KG1 (cell line): ENCODE measurements at regions not wholly inside any gene's neighbourhood (a gene's known extent, or its start where the extent isn't known, plus 50 kb on each side); places are given as distances from the start of the nearest gene placed in this dataset.

Experiments used
- DNase-seq: peaks from one replicate; lab custom pipeline; 2025; lab: John Stamatoyannopoulos, UW

DNA sequence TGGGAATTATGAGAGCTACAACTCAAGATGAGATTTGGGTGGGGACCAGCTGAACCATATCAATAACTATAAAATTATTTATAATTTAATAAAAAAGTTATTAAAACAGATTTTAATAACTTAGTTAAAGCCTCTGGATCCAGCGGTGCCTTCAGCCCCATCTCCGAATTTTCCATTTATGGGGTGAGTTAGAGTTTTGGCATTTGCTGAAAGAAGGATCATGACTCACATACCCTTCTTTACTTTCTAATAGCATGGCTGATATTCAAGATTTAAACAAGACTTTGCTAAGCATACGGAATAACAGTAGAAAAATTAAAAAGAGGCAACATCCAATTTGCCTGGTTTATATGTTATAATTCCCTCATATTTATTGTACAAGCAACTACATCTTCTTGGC lies 94.5 kb downstream of the RDH14 start:
- no peak for DNase-seq

DNA sequence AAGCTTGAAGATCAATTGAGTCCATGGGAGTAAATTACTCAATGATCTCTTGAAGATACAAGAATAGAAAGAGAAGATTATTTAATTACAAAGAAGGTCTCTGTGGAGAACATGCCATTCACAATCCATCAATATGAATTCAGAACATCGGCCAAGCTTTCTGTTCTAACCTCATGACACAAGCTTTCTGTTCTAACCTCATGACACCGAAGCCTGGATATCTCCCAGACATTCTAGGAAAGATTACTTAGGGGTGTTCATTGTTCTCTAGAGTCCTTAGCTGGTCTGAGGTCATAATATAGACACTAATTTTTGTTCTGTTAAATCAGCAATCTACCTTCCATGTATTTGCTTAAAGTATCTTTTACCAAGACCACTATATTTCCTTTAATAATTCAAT lies 95.5 kb downstream of the RDH14 start:
- no peak for DNase-seq

DNA sequence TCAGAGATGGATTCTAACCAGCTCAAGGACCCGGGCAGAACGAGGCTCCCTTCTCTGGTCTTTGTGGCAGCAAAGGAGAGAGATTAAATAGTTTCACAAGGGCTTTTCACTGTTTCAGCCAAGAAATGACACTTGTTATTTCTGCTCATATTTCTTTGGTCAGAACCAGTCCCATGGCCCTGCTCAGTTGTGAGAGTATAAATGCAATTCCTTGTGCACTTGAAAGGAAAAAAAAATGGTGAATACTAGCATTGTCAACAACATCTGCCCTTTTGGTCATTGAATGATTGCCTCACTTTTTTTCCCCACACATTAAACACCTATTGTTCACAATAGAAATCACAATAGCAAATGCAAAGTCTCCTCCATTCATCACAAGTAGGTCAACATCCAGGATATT lies 104.4 kb downstream of the RDH14 start:
- no peak for DNase-seq

DNA sequence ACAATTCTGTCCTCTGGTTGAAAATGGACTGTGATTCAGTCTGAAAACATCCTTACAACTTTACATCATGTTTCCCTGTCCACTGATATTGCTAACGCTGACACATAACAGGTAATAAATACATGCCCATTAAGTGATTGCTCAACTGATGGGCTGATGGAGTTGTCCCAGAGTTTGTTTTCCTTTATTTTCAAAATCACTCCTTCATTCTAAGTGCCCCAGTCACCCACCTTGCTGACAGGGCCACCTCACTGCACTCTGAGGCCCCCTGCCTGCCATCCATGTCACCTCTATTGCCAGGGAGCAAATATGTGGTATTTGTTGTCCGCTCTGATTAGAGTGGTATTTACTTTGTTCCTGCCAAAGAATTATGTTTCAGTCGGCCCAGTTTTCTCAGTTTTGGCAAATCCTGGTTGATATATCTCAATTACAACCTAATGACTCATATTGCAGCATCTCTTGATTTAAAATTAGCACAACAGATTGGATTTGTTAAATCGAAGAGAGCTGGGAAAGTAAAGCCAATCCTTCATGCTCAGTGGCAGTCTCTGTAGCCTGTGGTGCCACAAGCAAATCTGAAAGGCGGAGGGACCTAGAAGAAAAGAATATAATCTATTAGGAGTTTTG lies 105.1 kb downstream of the RDH14 start:
- DNase-seq = no peak

DNA sequence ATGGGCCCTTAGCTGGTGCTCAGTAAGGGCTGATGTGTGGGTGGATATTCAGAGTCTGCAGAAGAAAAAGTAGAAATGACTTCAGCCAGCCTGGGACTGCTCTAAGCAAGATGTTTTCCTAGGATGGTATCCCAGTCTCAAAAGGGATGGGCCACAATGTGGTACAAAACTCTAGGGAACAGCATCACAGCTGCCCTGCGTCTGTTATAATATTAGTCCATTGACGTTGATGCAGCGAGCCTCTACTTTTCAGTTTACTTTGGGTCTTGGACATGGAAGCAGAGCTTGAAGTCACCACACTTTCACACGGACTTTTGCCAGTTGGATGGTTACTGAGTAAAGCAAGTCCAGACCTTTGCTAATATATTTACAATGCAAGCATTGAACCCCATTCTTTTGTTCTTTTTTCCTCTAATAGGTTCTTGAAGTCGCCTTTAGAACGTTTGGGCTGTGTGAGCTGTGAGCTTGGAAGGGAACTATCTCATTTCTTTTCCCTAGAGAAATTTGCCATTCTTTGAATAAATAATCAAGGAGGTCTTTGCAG lies 105.7 kb downstream of the RDH14 start:
- DNase-seq = no peak

DNA sequence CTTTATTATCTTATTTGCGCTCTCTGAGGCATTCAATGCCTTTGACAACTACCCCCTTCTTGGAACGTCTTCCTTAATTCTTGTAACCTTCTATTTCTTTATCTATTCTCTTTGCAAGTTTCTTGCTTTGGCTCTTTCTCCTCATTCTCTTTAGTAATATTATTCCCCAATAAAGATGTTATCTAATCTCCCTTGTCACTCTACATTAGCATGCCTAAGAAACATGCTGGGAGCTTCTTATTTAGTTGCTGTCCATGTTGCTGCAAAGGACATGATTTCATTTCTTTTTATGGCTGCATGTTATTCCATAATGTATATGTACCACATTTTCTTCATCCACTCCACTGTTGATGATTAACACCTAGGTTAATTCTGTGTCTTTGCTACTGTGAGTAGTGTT lies 113.7 kb downstream of the RDH14 start:
- DNase-seq = no peak

DNA sequence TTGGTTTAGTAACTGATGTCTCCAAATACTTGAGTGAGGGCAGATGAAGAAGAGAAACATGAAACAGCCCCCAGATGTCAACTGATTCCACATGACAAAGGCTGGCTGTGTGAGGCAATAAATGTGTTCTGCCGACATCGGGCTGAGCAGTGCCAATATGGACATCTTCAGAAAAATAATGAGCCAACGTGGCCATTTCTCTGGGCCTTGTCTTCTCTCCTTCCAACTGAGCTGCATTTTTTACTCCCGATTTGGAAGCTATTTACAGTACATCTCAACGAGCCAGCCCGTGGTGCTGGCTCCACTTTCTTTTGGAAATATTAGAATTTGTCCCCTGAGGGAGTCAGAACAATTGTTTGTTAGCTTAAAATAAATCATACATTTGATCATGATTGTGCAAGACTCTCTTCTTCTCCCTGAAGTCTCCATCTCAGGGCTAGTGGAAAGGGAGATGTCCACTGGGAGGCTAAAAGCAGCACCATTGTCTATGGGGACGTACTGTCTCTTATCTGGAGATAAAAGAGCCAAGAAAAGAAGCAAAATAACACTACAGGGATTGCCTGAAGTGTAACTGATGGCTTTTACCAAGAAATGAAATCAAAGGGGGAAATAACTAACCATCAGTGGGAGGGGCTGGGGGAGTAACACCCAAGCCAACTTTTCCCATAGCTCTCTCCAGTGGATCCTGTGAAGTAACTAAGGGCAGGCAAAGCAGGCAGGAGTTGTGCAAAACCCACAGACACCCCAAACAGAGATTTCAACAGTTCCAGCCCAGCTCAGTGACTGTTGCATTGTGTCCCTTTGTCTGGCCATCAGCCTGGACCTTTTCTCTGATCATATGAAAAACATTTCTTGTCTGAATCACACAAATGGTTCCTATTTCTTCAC lies 114.8 kb downstream of the RDH14 start:
- DNase-seq = no peak

DNA sequence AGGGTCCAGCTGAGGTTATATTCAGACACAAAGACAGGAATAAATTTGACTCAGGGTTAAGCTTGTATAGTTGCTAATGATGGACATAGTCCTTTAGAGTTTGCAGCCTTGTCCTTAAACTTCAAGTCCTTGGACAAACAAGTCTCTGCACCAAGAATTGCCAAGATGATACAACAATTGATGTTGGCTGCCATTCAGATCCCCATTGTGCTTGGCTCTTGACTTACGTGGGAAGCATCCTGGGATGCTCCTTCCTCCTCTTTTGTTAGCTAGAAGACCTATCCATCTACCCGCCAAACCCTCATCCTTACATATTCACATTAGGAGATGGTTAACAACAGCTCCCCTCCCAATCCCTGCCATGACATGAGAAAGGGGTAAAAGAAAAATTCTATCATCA lies 115.6 kb downstream of the RDH14 start:
- DNase-seq = no peak

DNA sequence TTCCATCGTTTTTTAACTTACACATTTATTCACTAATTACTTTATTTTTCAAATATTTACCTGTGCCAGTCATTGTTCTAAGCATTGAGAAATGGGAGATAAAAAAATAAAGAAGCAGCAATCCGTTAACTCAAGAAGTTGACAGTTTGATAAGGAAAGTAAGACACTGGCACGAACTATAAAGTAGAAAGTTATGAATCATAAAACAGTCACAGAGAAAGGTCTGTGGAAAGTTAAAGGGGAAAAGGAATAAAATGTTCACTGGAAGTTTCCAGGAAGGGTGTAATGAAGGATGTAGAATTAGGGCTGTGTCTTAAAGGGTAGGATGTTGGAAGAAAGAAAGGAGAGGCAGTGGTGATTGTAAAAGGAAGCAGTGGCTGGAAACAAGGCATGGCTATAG lies 118.9 kb downstream of the RDH14 start:
- no peak for DNase-seq

DNA sequence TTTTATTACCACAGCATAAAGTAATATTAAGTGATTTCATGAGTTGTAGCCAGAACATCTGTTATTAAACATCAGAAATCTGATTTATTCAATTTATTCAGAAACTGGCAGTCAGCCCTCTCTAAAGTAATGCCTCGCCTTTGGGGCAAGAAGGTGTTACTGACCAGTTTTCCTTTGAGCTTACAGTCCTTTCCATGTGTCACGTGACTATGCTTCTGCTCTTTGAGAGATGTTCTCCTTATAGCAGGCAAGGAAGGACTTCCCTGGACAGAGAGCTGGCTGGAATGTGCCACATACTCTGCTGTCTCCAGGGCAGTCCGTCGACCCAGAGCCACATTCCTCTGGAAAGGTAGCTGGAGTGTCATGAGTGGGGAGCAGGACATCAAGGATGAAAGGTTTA lies 119.7 kb downstream of the RDH14 start:
- DNase-seq = no peak

DNA sequence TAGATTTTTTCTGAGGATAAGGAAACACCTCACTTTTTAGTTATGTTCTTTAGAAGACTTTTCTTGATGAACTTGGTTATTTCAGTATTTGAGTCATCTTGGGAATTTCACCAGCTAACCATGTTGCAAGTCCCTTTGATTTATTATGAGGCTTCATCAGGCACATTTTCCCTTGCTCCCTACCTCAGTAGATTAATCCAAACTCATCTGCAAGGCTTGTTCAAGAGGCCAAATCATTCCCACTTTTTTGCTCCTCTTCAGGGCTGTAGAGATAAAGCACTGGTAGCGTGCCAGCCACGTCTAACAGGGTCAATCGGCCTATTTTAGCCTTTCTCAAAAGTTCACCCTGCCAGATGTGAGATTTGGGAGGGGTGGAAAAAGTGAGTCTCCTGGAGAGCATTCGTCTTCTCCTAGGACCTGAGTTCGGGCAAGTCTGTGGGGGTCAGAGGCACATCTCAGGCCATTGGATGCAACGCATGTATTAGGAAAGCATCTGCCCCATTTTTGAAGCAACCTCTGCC lies 120.3 kb downstream of the RDH14 start:
- DNase-seq = no peak

DNA sequence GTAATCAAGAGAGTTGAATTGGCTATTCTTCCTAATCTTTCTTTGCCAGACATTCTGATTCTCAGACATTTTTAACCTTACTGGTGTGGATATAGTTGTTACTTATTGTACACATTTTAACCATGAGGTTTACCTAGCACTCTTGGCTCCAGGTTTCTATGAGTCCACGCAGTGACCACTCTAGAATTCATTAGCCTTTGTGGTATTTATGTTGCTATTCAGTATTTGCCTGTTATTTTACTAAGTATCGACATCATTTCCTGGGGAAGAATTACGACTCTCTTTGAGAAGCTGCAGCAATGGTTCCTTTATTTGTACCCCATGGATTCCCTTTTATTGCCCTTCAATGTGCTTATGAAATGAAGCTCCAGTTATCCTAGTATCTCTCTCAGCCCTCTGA lies 120.7 kb downstream of the RDH14 start:
- no peak for DNase-seq

DNA sequence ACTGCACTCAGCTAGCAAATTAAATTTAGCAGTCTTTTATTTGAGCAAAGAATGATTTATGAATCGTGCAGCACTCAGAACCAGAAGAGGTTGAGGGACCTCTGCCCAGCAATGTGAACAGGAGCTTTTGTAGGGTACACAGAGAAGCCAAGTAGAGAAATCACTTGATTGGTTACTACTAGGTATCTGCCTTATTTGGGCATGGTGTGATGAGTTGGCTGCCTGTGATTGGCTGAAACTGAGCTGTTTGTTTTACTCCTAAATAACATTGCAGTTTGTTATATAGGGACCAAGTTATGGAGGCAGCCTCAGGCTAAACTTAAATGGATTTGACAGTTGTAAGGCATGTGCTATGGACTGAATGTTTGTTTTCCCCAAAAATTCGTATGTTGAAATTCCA lies 122.5 kb downstream of the RDH14 start:
- DNase-seq = no peak

DNA sequence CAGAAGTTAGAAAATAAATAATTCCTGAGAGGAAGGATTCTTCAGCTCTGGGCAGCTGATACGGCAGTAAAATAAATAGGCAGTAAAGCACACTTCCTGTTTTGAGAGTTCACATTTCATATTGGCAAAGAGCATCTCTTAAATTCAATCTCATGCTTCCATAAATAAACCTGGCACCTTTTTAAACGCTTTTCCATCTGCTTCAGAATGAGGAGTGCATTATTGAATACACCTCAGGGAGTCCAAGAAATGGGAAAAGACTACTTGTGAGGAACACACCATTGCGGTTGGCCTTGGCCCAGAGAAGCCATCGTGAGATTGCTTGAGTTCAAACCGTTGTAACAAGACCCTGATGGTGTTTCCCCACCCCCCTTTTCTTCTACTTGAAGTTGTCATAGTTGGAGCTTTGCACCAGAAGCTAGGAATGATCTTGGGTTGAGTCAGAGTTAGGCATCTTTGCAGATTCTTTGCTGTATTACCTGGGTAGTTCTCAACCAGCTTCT lies 123.9 kb downstream of the RDH14 start:
- DNase-seq = no peak

DNA sequence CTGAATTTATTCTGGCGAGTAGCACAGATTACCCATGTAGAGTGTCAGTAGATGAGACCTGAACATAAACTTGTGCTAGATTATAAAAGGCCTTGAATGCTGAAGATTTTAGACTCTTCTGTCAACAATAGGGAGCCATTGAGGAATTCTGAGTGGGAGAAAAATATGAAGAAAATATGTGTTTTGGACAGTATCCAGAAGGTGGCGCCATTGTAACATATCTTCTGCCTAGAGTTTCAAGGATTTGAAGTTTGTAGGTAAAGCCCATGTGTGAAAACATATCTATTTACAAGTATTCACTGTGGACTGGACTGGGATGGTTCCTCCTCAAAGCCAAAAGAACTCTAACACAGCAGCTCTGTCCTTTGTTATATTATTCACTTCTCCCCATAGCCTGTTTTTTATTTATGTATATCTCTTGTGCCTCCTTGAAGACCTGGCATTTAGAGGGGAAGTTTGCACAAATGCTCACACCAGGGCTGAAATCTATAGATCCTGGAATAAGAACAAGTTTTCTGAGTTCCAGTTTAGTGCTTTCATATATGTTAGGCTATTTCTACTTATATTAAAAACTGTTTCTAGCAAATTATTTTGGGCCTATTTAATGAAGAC lies 124.9 kb downstream of the RDH14 start:
- no peak for DNase-seq

DNA sequence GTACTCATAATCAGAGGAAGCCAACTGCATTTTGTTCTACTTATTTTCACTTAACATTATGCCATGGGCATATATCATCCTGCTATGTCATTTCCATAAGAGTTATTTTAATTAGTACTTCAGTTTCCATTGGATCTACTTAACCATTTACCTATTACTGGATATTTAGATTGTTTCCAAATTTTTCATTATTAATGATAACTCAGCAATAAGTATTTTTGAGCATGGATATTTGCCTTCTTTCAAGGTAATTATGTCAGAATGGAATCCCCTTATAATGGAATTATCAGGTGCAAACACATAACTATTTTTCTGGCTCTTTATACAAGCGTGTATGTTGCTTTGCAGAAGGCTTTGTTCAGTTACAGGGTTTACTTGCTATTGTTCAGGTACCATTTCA lies 126.6 kb downstream of the RDH14 start:
- DNase-seq = no peak

DNA sequence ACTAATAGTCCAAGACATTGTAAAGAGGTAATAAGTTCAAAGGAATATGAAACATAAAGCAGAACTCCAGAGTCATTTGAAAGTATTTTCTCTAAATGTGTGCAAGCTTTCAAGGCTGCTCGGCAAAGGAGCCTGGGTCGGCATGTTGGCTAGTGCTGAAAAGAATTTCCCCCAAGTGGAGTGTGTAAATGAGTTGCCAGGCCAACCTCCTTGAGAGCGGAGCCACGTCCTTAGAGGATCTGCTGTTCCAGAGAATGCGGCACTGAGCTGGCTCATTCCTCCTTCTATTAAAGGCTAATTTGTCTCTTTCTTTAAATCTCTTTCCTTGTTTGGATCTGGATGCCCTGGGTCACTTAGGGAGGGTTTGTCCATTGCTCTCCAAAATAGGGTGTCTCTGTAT lies 127.5 kb downstream of the RDH14 start:
- no peak for DNase-seq

DNA sequence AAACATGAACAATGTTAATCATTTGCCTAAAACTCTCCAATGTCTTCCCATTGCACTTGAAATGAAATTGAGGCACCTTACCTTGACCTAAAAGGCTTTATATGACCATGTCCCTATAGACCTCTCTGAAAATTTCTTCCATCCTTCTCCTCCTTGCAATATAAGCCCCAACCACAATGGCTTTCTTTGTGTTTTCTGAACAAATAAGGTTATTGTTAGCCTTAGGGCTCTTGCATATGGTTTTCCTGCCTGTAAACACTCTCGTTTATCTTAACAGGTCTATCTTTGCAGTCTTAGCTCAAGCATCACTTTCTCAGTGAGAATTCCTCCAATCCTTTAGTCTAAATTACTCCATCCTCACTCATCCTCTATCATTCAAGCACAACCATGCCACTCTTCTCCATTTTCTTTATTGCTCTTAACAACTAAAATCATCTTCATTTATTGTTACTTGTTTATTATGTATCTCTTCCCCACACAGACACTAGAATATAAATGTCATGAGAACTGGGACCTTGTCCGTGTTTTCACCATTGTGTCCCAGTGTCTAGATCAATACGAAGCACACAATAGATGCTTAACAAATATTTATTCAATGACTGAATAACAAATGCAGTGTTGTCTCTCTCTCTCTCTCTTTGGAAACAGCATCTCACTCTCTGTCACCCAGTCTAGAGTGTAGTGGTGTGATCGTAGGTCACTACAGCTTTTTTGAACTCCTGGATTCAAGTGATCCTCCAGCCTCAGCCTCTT lies 129.3 kb downstream of the RDH14 start:
- DNase-seq = no peak

DNA sequence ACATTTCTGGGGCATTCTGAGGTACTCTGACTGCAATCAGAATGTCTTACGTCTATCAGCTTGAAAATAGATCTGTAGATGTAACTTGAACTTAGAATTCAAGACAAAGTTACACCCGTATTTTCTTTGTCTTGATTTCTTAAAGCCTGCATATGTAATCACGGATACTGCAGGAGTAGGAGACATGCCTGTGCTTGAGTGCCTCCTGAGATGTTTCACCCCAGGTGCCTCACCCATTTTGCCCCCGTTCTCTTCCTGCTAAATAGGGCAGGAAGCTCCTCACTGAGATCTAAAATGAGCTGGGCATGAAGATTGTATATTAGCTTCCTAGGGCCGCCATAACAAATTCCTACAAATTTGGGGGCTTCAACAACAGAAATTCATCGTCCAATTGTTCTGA lies 131.9 kb downstream of the RDH14 start:
- DNase-seq = no peak

DNA sequence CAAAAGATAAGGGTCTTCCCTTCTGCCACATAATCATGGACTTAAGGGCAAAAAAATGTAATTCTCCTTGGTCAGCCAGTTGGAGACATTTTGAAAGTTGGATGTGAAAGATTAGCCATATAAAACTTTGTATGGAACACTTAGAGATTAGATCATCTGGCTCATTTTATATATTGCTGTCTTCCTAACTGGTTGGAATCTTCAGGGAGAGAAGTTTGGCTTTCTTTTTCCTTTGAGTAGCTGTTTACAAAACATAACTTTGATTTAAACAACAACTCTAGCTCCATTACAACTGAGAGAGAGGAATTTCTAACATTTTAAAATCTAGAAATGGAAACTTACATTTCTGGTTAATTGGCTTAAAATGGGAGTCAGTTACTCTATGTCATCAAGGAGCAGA lies 132.7 kb downstream of the RDH14 start:
- no peak for DNase-seq

DNA sequence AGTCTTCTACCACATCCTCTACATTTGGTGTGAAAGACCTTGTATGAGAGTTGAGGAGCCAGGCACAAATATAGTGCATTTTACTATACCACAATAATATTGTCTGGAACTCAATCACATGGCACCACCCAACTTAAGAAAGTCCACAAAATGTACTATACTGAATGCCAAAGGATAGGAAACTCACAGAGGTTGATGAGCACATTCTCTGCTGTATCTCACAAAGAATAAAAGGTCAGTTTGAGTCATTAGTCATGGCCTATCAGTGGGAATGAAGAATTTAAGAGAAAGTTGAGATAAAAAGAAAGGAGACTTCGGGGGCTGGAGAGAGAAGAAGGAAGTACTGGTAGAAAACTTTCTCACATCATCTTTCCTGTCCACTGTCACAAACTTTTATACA lies 134.3 kb downstream of the RDH14 start:
- no peak for DNase-seq

DNA sequence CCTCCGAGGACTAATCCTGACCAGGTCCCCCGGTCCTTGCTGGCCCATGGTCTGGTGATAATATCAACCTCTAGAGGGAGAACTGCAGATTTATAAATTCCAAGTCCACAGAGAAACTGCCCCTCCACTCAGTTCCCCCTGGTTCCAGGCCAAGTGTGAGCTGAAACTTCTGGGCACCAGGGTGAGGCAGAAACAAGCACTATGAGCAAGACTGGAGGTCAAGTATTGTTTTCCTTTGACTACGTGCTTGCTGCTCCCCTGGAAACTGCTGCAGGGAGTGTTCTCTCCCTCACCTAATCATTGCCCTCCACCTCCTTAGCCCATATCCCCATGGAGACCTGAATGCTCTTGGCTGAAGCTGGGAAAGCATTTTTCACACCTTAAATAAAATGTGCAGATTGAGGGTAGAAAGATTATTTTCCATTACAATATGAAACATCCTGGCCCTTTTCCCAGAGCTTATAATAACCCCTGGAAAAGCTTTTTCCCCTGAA lies 135.2 kb downstream of the RDH14 start:
- DNase-seq = no peak
